HG02938 (cell line): ENCODE measurements at regions not wholly inside any gene's neighbourhood (a gene's known extent, or its start where the extent isn't known, plus 50 kb on each side); places are given as distances from the start of the nearest gene placed in this dataset.
"Not testable (repeated sequence)": the region's sequence is repeated elsewhere in the genome, so short reads cannot be mapped to it uniquely, and the experiment has no call there.

Experiments
- ATAC-seq: cut with Tn5 transposase; IDR thresholded peaks from one replicate; pipeline ENCODE4 v1.9.1; 2021; ENCODE audit warnings: mild to moderate bottlenecking, moderate library complexity; ENCODE audit not compliant: unreplicated experiment

DNA sequence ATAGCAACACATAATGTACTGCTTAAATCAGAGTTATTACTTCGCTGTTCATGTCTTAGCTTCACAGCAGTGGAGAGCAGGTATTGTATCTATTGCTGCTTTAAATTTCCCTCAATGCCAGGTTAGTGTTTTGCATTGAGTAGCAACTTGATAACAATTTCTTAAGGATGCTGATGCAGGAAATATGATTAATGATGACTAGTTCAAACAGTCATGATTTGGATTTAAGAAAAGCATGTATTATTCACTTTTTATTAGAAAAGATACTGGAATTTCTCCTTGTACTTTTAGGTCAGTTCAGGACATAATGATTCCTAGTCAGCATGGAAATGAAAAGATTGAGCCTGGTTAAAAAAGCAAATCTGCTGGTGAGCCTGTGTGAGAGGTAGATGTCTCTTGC is 67.2 kb upstream of the ARHGAP29 start:
- no peak for ATAC-seq

- ATAC-seq, result no peak
These were observed 65.6 kb upstream of the ARHGAP29 start for GRCh38 chr1:94303005-94303404.

- ATAC-seq, result no peak
These were observed 65.1 kb upstream of the ARHGAP29 start for GRCh38 chr1:94302497-94302896.

- ATAC-seq, result no peak
These were observed 63.8 kb upstream of the ARHGAP29 start for GRCh38 chr1:94301186-94301585.

DNA sequence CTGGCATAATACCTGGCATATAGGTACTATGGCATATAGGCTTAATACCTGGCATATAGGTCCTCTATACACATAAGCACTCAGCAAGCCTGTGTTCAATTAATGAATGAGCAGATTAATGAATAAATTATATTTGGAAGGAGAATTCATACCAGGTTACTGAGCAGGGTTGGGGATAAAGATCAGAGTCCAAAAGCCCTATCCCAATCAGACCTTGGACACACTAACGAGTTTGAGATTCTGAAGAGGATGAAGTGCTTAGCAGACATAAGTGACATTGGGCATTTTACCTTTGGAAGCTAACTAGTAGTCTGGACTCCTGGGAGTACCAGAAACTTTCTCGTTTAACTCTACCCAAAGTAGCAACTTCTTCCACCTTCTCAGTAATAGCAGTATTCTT is 63.3 kb upstream of the ARHGAP29 start:
- no peak for ATAC-seq

- ATAC-seq, result no peak
These were observed 62.5 kb upstream of the ARHGAP29 start for GRCh38 chr1:94299627-94300553.

GRCh38 chr1:94298861-94299260 is 61.5 kb upstream of the ARHGAP29 start:
- no peak for ATAC-seq

GRCh38 chr1:94296018-94296417 is 58.6 kb upstream of the ARHGAP29 start:
- ATAC-seq, result no peak

DNA sequence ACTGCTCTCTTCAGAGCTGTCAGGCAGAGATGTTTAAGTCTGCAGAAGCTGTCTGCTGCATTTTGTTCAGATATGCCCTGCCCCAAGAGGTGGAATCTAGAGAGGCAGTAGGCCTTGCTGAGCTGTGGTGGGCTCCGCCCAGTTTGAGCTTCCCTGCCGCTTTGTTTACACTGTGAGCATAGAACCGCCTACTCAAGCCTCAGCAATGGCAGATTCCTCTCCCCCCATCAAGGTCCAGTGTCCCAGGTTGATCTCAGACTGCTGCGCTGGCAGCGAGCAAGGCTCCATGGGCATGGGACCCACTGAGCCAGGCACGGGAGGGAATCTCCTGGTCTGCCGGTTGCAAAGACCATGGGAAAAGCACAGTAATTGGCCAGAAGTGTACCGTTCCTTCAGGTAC is 55.6 kb upstream of the ARHGAP29 start:
- not testable (repeated sequence) for ATAC-seq

DNA sequence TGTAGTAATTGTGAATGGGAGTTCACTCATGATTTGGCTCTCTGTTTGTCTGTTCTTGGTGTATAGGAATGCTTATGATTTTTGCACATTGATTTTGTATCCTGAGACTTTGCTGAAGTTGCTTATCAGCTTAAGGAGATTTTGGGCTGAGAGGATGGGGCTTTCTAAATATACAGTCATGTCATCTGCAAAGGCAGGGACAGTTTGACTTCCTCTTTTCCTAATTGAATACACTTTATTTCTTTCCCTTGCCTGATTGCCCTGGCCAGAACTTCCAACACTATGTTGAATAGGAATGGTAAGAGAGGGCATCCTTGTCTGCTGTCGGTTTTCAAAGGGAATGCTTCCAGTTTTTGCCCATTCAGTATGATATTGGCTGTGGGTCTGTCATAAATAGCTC is 51.9 kb upstream of the ARHGAP29 start:
- not testable (repeated sequence) for ATAC-seq
